Uterus (tissue), 3 donors: ENCODE measurements at regions not wholly inside any gene's neighbourhood (a gene's known extent, or its start where the extent isn't known, plus 50 kb on each side); places are given as distances from the start of the nearest gene placed in this dataset.

Experiments used
- DNase-seq, 2 donors: peaks; one replicate each; pipeline ENCODE4 v3.0.0-alpha.2; 2019 to 2020
- H3K27ac ChIP-seq, 2 donors: fragments of 200-600 bp; sonication (generic); 1 replicate in 1 of 2; 2 replicates in 1 of 2; pipeline ENCODE4 v1.5.1; 2016 to 2018
- H3K27me3 ChIP-seq, 2 donors: fragments of 200-600 bp; sonication (generic); one replicate each; pipeline ENCODE4 v1.5.1; 2018 to 2019; ENCODE audit warnings: control low read depth in 1 of 2
- H3K36me3 ChIP-seq, 2 donors: fragments of 200-600 bp; sonication (generic); one replicate each; pipeline ENCODE4 v1.5.1; 2019; ENCODE audit warnings: control low read depth in 1 of 2
- H3K4me1 ChIP-seq, 2 donors: fragments of 200-600 bp; sonication (generic); one replicate each; pipeline ENCODE4 v1.5.1; 2018 to 2019; ENCODE audit warnings: control low read depth in 1 of 2
- H3K4me3 ChIP-seq, 2 donors: fragments of 200-600 bp; sonication (generic); 1 replicate in 1 of 2; 2 replicates in 1 of 2; pipeline ENCODE4 v1.5.1; 2018 to 2019; ENCODE audit warnings: mild to moderate bottlenecking in 1 of 2
- H3K9me3 ChIP-seq, 2 donors: fragments of 200-600 bp; sonication (generic); one replicate each; pipeline ENCODE4 v1.5.1; 2019; ENCODE audit warnings: control low read depth in 1 of 2
- POLR2A ChIP-seq, 2 donors: fragments of 450-650 bp; IDR thresholded peaks; one replicate each; pipeline ENCODE4 v1.6.1; 2016; ENCODE audit warnings: antibody characterized with exemption in 2 of 2, mild to moderate bottlenecking in 1 of 2, moderate library complexity in 1 of 2
- intact Hi-C: fragments of 100-400 bp; cut with DNase I; formaldehyde crosslinking; loops from one replicate; pipeline ENCODE4 v1.15.1; 2023; ENCODE audit warnings: low total_unique reads
- TF ChIP-seq, protein P1 (sequence below), 4 experiments: fragments of 200-600 bp in 2 of 4; fragments of 450-650 bp in 2 of 4; sonication (generic) in 2 of 4; IDR thresholded peaks; one replicate each; pipeline ENCODE4 v1.5.1; 2016 to 2019; ENCODE audit warnings: antibody characterized with exemption in 4 of 4, mild to moderate bottlenecking in 2 of 4, moderate library complexity in 1 of 4
- donor health status: DM: yes; HTN: yes; CAD: no.

GRCh38 chr12:45611495-45611894 is 118.0 kb upstream of the ARID2 start:
- no peak for DNase-seq
- Histone ChIP-seq H3K36me3 (no peaks in the 10 kb centered on the region), H3K9me3 (no peaks in the 10 kb centered on the region), H3K4me3 (no peak overlapping the region), H3K27ac (no peak overlapping the region), H3K4me1 (no peaks in the 10 kb centered on the region), H3K27me3 (no peaks in the 10 kb centered on the region)
- intact Hi-C loops = no loop called here
- TF ChIP-seq, protein P1, sequence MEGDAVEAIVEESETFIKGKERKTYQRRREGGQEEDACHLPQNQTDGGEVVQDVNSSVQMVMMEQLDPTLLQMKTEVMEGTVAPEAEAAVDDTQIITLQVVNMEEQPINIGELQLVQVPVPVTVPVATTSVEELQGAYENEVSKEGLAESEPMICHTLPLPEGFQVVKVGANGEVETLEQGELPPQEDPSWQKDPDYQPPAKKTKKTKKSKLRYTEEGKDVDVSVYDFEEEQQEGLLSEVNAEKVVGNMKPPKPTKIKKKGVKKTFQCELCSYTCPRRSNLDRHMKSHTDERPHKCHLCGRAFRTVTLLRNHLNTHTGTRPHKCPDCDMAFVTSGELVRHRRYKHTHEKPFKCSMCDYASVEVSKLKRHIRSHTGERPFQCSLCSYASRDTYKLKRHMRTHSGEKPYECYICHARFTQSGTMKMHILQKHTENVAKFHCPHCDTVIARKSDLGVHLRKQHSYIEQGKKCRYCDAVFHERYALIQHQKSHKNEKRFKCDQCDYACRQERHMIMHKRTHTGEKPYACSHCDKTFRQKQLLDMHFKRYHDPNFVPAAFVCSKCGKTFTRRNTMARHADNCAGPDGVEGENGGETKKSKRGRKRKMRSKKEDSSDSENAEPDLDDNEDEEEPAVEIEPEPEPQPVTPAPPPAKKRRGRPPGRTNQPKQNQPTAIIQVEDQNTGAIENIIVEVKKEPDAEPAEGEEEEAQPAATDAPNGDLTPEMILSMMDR (IDR thresholded peaks at IDR 0.05) = no peak
- TF ChIP-seq POLR2A (IDR thresholded peaks at IDR 0.05) = no peak

GRCh38 chr12:45612044-45612794 is 117.3 kb upstream of the ARID2 start:
- H3K27me3 ChIP-seq = no peaks in the 10 kb centered on the region
- H3K9me3 ChIP-seq = no peaks in the 10 kb centered on the region
- no peak for DNase-seq
- no peaks in the 10 kb centered on the region for H3K36me3 ChIP-seq
- H3K27ac ChIP-seq = no peak overlapping the region
- no peak overlapping the region for H3K4me3 ChIP-seq
- intact Hi-C loops = no loop called here
- TF ChIP-seq, protein P1 (IDR thresholded peaks at IDR 0.05) = no peak
- no peak for TF ChIP-seq POLR2A (IDR thresholded peaks at IDR 0.05)
- H3K4me1 ChIP-seq = no peaks in the 10 kb centered on the region

DNA sequence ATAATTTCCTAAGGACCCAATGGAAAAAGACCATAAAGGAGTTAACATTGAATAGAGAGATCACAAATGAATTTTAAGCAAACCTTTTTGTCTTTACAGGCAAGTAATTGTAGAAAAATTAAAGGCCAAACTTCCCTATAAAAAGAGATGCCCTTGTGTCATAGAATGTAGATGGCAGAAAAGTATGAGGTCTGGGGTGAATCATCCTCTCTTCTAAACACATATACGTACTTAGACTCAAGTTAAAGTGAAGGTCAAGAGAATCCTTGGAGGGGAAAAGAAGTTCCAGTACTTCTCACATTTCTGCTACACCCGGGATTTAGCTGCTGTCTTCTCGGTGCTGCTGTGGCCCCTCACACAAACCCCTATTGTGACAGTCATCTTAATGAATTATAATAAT is 116.2 kb upstream of the ARID2 start:
- no peak overlapping the region for H3K27ac ChIP-seq
- H3K27me3 ChIP-seq = no peaks in the 10 kb centered on the region
- DNase-seq = no peak
- no peak overlapping the region for H3K4me3 ChIP-seq
- no peaks in the 10 kb centered on the region for H3K4me1 ChIP-seq
- TF ChIP-seq, protein P1 (IDR thresholded peaks at IDR 0.05) = no peak
- no peak for TF ChIP-seq POLR2A (IDR thresholded peaks at IDR 0.05)
- no peaks in the 10 kb centered on the region for H3K9me3 ChIP-seq
- H3K36me3 ChIP-seq = no peaks in the 10 kb centered on the region
- intact Hi-C loops = no loop called here

GRCh38 chr12:45613855-45614254 is 115.7 kb upstream of the ARID2 start:
- no peak overlapping the region for H3K27ac ChIP-seq
- H3K36me3 ChIP-seq = no peaks in the 10 kb centered on the region
- H3K4me1 ChIP-seq = no peaks in the 10 kb centered on the region
- no peak overlapping the region for H3K4me3 ChIP-seq
- H3K27me3 ChIP-seq = no peaks in the 10 kb centered on the region
- no peak for DNase-seq
- intact Hi-C loops = no loop called here
- H3K9me3 ChIP-seq = no peaks in the 10 kb centered on the region
- TF ChIP-seq POLR2A (IDR thresholded peaks at IDR 0.05) = no peak
- TF ChIP-seq, protein P1 (IDR thresholded peaks at IDR 0.05) = no peak

- TF ChIP-seq, protein P1 (IDR thresholded peaks at IDR 0.05) = no peak
- TF ChIP-seq POLR2A (IDR thresholded peaks at IDR 0.05) = no peak
Observed at GRCh38 chr12:45615268-45615667, 114.2 kb upstream of the ARID2 start.

More at GRCh38 chr12:45615268-45615667, 114.2 kb upstream of the ARID2 start:
- H3K4me3 ChIP-seq = no peak overlapping the region
- H3K9me3 ChIP-seq = no peaks in the 10 kb centered on the region
- no peaks in the 10 kb centered on the region for H3K27me3 ChIP-seq
- intact Hi-C loops = no loop called here
- no peaks in the 10 kb centered on the region for H3K4me1 ChIP-seq
- no peak for DNase-seq
- H3K36me3 ChIP-seq = no peaks in the 10 kb centered on the region
- no peak overlapping the region for H3K27ac ChIP-seq
